22Rv1 (cell line): ENCODE measurements at regions not wholly inside any gene's neighbourhood (a gene's known extent, or its start where the extent isn't known, plus 50 kb on each side); places are given as distances from the start of the nearest gene placed in this dataset.
"Not testable (repeated sequence)": the region's sequence is repeated elsewhere in the genome, so short reads cannot be mapped to it uniquely, and the experiment has no call there.

Experiments used
- H3K27ac ChIP-seq: fragments of 450-650 bp; 2 replicates; pipeline ENCODE4 v1.5.1; 2017
- ZFX ChIP-seq: fragments of 450-650 bp; IDR thresholded peaks from 2 replicates; pipeline ENCODE4 v1.6.1; 2017; ENCODE audit warnings: antibody characterized with exemption, borderline replicate concordance
- TF ChIP-seq, protein P1 (sequence below): fragments of 450-650 bp; IDR thresholded peaks from 2 replicates; pipeline ENCODE4 v1.5.1; 2017; ENCODE audit warnings: mild to moderate bottlenecking

DNA sequence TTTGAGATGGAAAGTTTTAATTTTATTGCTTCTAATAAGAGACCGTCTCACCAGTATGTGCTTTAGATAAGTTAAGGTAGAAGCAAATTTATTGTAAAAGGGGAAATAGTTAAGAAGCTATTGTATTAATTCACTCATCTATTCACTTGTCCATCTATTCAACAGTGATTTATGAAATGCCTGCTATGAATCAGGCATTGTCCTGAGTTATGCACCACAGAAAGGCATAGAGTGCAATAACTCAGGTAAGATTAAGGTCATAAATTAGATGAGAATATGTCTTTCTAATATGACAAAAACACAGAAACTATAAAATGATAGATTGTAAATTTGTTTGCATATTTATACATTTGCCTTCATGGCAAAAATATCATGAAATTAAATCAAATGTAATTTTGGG is 379.3 kb upstream of the PCDH15 start:
- no peak overlapping the region for H3K27ac ChIP-seq
- TF ChIP-seq, protein P1, sequence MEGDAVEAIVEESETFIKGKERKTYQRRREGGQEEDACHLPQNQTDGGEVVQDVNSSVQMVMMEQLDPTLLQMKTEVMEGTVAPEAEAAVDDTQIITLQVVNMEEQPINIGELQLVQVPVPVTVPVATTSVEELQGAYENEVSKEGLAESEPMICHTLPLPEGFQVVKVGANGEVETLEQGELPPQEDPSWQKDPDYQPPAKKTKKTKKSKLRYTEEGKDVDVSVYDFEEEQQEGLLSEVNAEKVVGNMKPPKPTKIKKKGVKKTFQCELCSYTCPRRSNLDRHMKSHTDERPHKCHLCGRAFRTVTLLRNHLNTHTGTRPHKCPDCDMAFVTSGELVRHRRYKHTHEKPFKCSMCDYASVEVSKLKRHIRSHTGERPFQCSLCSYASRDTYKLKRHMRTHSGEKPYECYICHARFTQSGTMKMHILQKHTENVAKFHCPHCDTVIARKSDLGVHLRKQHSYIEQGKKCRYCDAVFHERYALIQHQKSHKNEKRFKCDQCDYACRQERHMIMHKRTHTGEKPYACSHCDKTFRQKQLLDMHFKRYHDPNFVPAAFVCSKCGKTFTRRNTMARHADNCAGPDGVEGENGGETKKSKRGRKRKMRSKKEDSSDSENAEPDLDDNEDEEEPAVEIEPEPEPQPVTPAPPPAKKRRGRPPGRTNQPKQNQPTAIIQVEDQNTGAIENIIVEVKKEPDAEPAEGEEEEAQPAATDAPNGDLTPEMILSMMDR: no peak
- TF ChIP-seq ZFX: no peak

DNA sequence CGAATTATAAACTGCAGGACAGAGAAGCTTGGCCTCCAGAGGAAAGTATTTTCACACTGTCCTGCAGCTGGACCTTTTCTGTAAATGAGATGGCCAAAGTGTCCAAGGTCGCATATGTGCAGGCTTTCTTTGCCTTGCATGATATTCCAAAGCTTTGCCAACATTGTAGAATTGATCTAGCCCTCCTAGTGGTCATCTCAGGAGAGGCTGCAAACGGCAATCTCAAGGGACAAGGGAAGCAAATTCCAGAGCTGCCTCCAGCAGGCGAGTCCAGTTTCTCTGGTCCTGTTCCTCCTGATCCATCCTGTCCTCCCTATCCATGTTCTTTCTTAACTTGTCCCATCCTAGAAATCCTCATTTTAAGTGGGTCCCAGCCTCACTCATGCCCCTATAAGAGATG is 373.4 kb upstream of the PCDH15 start:
- H3K27ac ChIP-seq: no peak overlapping the region
- TF ChIP-seq, protein P1: peak; percentile 37
- TF ChIP-seq ZFX: no peak

- TF ChIP-seq ZFX: no peak
- TF ChIP-seq, protein P1: no peak
- no peak overlapping the region for H3K27ac ChIP-seq
These were observed 368.5 kb upstream of the PCDH15 start for GRCh38 chr10:55169493-55169892.

DNA sequence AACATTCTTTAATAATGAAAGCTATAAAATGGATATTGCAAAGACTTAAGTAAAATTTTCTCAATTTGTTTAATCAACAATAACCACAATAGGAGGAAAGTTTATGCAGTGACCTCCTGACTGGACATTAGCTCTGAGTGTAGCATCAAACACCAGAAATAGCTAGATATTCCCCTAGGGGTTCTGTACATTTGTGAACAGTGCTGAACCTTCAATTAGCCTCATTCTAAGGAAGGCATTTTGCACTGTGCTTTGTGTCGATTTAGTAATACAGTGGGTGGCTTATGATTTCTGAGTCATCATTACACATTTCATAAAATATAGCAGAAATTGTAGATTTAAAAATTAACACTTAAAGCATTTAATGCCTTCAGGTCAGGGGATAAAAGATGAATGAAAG is 367.3 kb upstream of the PCDH15 start:
- no peak overlapping the region for H3K27ac ChIP-seq
- no peak for TF ChIP-seq ZFX
- TF ChIP-seq, protein P1: no peak

- no peak overlapping the region for H3K27ac ChIP-seq
- TF ChIP-seq ZFX: no peak
- TF ChIP-seq, protein P1: no peak
These were observed 362.5 kb upstream of the PCDH15 start for GRCh38 chr10:55163388-55163979.

DNA sequence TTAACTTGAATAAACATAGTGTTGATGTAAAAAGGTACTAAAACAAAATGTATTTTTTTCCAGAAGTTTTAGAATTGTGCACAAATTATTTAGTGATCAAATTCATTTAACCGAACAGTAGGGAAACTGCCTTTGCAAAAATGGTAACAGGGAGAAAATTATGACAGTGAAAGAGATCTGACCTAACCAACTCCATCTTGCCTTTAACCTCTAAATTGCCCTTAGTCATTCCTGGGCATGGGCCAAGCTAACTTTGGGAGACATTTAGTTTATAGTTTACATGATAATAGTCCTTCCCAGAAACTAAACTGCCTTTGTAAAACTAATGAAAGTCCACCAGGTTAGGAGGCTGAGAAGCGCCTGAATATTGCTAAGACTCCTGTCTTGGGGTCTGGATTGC is 361.3 kb upstream of the PCDH15 start:
- not testable (repeated sequence) for H3K27ac ChIP-seq

DNA sequence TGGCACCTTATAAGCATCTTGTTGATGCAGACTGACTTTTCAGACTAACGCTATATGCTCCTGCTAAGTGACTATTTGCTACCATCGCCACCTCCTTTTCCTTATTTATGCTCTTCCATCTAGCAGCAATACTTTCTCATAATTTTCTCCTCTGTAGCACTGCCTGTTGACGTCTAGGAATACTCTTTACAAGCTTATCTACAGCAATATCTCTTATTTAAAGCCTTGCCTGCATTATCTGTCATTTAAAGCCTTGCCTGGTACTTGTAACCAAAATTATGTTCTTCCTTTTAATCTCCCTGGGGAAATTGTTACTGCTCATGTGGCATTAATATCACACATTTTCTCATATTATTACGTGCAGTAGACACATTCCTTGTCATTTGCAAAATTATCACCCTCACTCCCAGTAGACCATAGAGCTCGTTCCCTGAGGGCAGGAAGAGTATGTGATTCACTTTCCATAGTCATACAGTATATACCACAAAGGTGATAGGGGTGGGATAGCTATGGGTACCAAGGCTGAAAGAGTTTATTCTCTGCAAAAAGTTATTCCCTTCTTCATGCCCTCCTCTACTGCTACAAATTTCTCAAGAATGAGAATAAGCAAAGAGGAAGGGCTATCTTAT is 359.7 kb upstream of the PCDH15 start:
- TF ChIP-seq, protein P1: no peak
- TF ChIP-seq ZFX: no peak
- no peak overlapping the region for H3K27ac ChIP-seq

GRCh38 chr10:55158633-55159032 is 357.6 kb upstream of the PCDH15 start:
- H3K27ac ChIP-seq: no peak overlapping the region
- no peak for TF ChIP-seq ZFX
- TF ChIP-seq, protein P1: no peak
